NT2/D1 (cell line): ENCODE measurements at regions not wholly inside any gene's neighbourhood (a gene's known extent, or its start where the extent isn't known, plus 50 kb on each side); places are given as distances from the start of the nearest gene placed in this dataset.

Experiments used
- DNase-seq: peaks from one replicate; pipeline ENCODE4 v3.0.0-alpha.2; 2011; ENCODE audit warnings: low read depth, low spot score
- H3K27me3 ChIP-seq: 2 replicates; pipeline ENCODE4 v1.6.0; 2011; ENCODE audit warnings: mild to moderate bottlenecking; ENCODE audit not compliant: insufficient read length, insufficient read depth
- H3K36me3 ChIP-seq: 2 replicates; pipeline ENCODE4 v1.6.1; 2011; ENCODE audit warnings: mild to moderate bottlenecking, low read length, mixed read lengths; ENCODE audit not compliant: insufficient read depth, insufficient read length
- H3K4me1 ChIP-seq: 2 replicates; pipeline ENCODE4 v1.5.1; 2011; ENCODE audit not compliant: insufficient read depth, insufficient read length
- H3K4me3 ChIP-seq: 2 replicates; pipeline ENCODE4 v1.5.1; 2011; ENCODE audit warnings: low read depth; ENCODE audit not compliant: insufficient read length
- H3K9ac ChIP-seq: 2 replicates; pipeline ENCODE4 v1.6.0; 2011; ENCODE audit warnings: low read depth; ENCODE audit not compliant: insufficient read length
- H3K9me3 ChIP-seq: 2 replicates; pipeline ENCODE4 v1.5.1; 2011; ENCODE audit warnings: mild to moderate bottlenecking, low read length; ENCODE audit not compliant: insufficient read depth
- SUZ12 ChIP-seq: IDR thresholded peaks from 2 replicates; pipeline ENCODE4 v1.6.1; 2011; ENCODE audit not compliant: insufficient read length, insufficient read depth; ENCODE audit errors: extremely low read depth
- YY1 ChIP-seq: IDR thresholded peaks from 2 replicates; pipeline ENCODE4 v1.6.1; 2011; ENCODE audit not compliant: insufficient read length, insufficient read depth
- ZNF274 ChIP-seq: IDR thresholded peaks from 2 replicates; pipeline ENCODE4 v1.6.1; 2011; ENCODE audit warnings: mild to moderate bottlenecking, low read depth, low read length

DNA sequence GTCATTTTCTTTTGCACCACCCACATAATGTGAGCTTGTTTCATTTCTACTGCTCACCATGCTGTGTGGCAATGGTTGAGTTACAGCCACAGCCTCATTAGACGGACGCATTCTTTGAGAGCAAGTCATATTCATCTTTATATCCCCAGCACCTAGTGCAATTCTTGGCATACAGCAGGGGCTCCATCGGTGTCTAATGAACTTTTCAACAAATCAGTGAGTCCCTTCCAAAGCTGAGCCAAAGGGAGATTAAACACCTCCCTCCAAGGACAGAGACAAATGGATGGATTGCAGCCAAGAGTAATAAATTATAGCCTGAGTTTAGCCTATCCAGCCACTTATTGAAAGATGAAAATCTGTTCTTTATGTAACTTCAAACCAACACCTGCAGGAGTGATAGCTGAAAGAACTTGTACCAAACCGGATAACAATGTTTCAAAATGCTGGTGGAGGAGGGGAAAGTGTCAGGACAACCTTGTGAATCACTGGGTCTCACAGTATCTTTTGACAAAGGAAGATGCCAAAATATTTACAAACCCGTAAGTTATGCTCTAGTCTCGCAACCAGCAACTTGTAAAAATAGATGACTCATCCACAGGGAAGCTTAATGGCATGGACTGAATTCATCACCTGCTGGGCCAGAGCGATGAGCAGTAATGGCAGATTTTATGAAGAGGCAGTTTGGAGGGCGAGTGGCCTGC lies 139.0 kb downstream of the PXDC1 start:
- Histone ChIP-seq H3K9ac (no peak overlapping the region), H3K4me3 (no peak overlapping the region), H3K4me1 (peaks cover 3% of the 10 kb centered on the region), H3K27me3 (no peaks in the 10 kb centered on the region), H3K36me3 (no peaks in the 10 kb centered on the region), H3K9me3 (no peaks in the 10 kb centered on the region)
- no peak for DNase-seq
- TF ChIP-seq YY1 (no peak), ZNF274 (no peak), SUZ12 (no peak)

DNA sequence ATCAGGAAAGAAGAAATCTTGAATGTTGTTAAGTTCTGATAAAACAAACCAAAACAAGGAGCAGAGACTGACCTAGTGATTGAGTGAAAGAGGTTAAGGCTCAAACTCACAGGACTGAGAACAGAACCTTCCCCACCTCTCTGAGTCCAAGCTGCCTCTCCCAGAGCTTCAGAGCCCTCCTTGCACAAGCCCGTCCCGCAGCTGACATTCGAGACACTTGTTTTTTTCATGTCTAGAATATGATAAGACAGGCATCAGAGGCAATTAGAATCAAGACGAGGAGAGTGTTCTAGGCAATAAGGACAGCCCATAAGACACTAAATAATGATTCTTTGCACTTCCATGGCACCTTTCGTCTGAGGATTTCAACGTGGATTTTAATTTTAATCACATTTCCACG lies 140.6 kb downstream of the PXDC1 start:
- no peak overlapping the region for H3K4me3 ChIP-seq
- no peaks in the 10 kb centered on the region for H3K9me3 ChIP-seq
- H3K4me1 ChIP-seq: no peaks in the 10 kb centered on the region
- no peaks in the 10 kb centered on the region for H3K36me3 ChIP-seq
- H3K27me3 ChIP-seq: no peaks in the 10 kb centered on the region
- DNase-seq: no peak
- TF ChIP-seq SUZ12: no peak
- TF ChIP-seq ZNF274: no peak
- TF ChIP-seq YY1: no peak
- H3K9ac ChIP-seq: no peak overlapping the region

- Histone ChIP-seq H3K36me3 (no peaks in the 10 kb centered on the region), H3K4me1 (no peaks in the 10 kb centered on the region), H3K9me3 (no peaks in the 10 kb centered on the region), H3K9ac (no peak overlapping the region), H3K27me3 (no peaks in the 10 kb centered on the region), H3K4me3 (no peak overlapping the region)
- DNase-seq: no peak
- no peak for TF ChIP-seq SUZ12
- no peak for TF ChIP-seq ZNF274
- TF ChIP-seq YY1: no peak
Observed at GRCh38 chr6:3610206-3610605, 141.3 kb downstream of the PXDC1 start.

DNA sequence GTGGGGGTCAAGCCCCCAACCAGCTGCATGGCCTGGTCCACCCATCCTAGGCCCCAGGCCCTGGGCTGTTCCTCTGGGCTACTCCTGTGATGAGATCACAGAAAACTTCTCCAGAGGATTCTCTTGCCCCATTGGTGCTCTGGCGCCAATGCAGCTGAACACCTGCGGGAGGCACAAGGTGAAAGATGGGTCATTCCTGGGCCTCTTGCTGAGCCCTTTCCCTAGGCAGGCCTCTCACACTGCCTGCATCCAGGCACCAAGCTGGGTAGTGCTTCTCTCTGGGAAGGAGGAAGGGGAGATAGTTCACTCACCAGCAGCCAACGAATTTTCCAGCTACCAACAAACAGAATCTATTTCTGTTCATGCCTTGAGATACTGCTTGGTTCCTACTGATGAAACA lies 142.1 kb downstream of the PXDC1 start:
- no peaks in the 10 kb centered on the region for H3K36me3 ChIP-seq
- H3K9ac ChIP-seq: no peak overlapping the region
- DNase-seq: no peak
- no peak for TF ChIP-seq SUZ12
- H3K27me3 ChIP-seq: no peaks in the 10 kb centered on the region
- no peak overlapping the region for H3K4me3 ChIP-seq
- no peaks in the 10 kb centered on the region for H3K4me1 ChIP-seq
- no peaks in the 10 kb centered on the region for H3K9me3 ChIP-seq

- no peaks in the 10 kb centered on the region for H3K4me1 ChIP-seq
- no peaks in the 10 kb centered on the region for H3K36me3 ChIP-seq
- DNase-seq: no peak
- no peak overlapping the region for H3K4me3 ChIP-seq
- no peak overlapping the region for H3K9ac ChIP-seq
- H3K9me3 ChIP-seq: no peaks in the 10 kb centered on the region
- H3K27me3 ChIP-seq: no peaks in the 10 kb centered on the region
- TF ChIP-seq YY1 (no peak), SUZ12 (no peak), ZNF274 (no peak)
Observed at GRCh38 chr6:3608159-3608558, 143.4 kb downstream of the PXDC1 start.

- H3K36me3 ChIP-seq: no peaks in the 10 kb centered on the region
- H3K9me3 ChIP-seq: no peaks in the 10 kb centered on the region
- H3K4me1 ChIP-seq: no peaks in the 10 kb centered on the region
- no peak overlapping the region for H3K4me3 ChIP-seq
- TF ChIP-seq YY1: no peak
- no peak for TF ChIP-seq ZNF274
- TF ChIP-seq SUZ12: no peak
- no peaks in the 10 kb centered on the region for H3K27me3 ChIP-seq
- DNase-seq: no peak
- no peak overlapping the region for H3K9ac ChIP-seq
Observed at GRCh38 chr6:3607599-3607998, 143.9 kb downstream of the PXDC1 start.

- Histone ChIP-seq H3K27me3 (no peaks in the 10 kb centered on the region), H3K4me3 (no peak overlapping the region), H3K9me3 (no peaks in the 10 kb centered on the region), H3K9ac (no peak overlapping the region), H3K4me1 (no peaks in the 10 kb centered on the region), H3K36me3 (no peaks in the 10 kb centered on the region)
- TF ChIP-seq SUZ12: no peak
- no peak for TF ChIP-seq ZNF274
- TF ChIP-seq YY1: no peak
- no peak for DNase-seq
Observed at GRCh38 chr6:3607171-3607570, 144.3 kb downstream of the PXDC1 start.
